Myocyte (in vitro differentiated cells): ENCODE measurements at regions not wholly inside any gene's neighbourhood (a gene's known extent, or its start where the extent isn't known, plus 50 kb on each side); places are given as distances from the start of the nearest gene placed in this dataset.

Source experiments
- DNase-seq: peaks from one replicate; pipeline ENCODE4 v3.0.0-alpha.2; 2012; ENCODE audit warnings: low read depth

DNA sequence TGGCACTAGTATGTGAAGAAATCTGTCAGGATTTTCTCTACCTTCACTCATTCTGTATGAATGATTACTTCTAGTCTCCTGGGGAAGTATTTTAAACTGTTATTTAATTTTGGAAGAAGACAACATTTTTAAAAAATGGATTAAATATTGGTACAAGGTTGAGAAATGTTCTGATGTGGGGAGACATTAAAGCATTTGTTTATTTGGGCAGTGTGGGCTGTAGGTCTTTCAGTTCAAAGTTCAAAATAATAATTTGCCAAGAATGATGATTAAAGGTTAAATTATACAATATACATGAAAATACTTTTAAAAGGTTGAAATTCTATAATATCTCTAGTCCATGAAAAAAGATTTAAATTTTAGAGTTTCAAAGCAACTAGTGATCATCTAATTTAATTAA is 194.7 kb downstream of the NHLRC3 start:
- DNase-seq: no peak

DNA sequence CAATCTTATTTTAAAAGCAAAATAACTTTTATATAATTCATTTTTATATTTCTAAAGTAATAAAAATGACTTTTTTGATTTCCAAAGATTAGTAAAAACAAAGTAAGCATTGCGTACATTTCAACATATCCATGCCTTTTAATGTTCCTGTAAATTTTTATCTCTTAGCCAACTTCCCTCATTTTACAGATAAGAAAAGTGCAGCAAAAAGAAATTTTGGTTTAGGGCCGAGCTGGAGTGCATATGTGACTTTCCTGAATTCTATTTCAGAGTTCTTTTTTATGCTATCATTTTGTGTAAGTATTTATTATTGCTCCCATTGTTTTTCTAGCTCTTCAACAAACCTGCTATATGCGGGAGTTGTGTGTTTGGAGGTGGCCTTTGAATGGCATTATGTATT is 195.3 kb downstream of the NHLRC3 start:
- DNase-seq: no peak

DNA sequence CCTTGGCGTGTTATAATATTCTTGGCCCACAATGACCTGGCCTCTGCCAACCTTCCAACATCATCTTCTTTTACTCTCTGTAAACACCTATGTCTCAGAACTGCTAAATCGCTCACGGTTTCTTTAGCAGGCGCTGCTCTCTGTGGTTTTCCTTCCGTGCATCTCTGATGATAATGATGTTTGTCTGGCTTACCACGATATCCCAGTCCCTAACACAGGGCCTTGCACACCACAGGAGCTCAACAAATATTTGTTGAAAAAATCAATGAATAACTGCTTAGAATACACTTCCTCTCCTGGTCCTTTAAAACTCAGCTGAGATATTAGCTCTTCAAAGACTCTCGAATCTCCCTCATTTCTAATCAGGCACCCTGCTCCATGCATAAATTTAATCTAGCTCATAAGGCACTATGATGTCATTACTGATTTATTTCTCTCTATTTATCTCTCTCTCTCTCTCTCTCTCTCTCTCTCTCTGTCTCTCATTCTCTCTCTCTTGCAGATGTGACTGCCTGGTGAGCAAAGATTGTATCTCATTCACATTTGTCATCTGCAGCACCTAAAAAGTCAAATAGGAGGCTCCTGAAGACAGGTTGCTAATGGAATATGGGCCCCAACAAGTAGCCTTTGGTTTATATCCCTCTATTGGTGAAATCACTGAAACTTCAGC is 206.4 kb downstream of the NHLRC3 start:
- no peak for DNase-seq

- no peak for DNase-seq
Measured at GRCh38 chr13:39245688-39246087, 207.4 kb downstream of the NHLRC3 start.

DNA sequence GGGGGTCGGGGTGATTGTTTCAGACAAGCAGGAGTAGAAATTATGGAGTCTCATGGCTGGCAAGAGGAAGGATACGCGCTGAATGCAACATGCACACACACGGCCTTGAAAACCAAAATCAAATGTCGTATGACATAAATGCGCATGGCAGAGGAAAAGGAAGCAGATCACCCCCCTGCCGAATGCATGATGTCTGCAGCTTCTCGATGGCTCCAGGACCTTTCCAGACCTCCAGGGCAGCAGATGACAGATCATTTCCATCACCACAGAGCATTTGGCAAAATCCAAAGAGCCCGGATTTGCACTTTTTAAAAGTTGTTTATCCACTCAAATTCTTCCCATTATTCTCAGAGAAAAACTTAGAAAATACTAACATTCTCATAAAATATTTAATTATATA is 211.7 kb downstream of the NHLRC3 start:
- no peak for DNase-seq

DNA sequence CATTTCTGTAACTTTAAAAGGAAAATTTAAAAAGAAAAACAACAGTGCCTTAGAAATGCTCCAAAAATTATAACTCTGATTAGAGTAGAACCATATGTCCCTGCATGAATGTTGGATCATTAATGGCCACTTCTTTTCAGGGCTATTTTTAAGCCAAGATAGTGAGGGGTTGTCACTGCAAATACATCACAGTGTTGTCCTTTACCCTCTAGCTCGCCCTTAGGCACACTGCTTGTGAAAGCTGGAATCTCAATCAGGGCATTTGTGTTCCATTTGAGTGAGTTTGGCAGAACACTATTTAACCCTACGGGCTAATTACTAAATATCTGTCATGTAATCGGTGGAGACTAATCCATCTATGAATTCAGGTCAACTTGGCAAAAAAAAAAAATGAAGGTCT is 212.2 kb downstream of the NHLRC3 start:
- no peak for DNase-seq

GRCh38 chr13:39251340-39251739 is 213.1 kb downstream of the NHLRC3 start:
- DNase-seq: no peak

DNA sequence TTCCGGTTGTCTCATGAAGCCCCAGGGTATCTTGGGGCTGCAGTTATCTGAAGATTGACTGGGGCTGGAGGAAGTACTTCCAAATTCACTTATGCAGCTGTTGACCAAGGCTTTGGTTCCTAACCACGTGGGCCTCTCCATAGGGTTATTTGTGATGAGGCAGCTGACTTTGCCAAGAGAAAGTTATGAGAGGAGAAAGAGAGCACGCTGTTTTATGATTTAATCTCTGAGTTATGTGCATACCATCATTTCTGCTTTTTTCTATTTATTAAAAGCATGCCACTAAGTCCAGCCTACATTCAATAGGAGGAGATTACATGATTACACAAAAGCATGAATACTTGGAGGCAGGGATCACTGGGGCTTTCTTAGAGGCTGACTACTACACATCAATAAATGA is 215.5 kb downstream of the NHLRC3 start:
- DNase-seq: peak; percentile 38

- no peak for DNase-seq
Measured at GRCh38 chr13:39254601-39255000, 216.3 kb downstream of the NHLRC3 start.

GRCh38 chr13:39257642-39258041 is 219.4 kb downstream of the NHLRC3 start:
- DNase-seq: no peak

DNA sequence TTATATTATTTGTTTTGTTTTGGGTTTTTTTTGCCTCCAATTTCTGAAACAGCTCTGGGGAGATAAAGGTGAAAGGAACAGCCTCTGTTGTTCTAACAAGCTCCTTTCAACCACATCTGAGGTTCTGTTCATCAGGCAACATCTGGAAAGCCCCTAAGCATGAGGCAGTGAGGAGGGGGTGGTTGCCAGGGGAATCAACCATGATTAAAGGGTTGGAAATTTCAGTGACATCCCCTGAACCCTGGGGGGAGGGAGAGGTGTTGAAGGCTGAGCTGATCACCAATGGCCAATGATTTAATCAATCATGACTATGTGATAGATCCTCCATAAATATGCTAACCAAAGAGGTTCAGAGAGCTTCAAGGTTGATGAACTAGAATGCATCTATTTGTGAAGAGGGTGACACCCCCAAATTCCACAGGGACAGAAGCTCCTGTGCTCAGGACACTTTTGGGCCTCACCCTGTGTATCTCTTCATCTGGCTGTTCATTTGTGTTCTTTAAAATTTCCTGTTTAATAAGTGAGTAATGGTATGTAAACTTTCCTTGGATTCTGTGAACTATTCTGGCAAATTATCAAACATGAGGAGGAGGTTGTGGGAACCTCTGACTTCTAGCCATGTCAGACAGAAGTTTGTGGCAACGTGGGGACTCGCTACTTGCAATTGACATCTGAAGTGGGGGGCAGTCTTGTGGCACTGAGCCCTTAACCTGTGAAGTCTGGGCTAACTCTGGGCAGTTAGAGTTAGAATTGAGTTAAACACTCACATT is 221.3 kb downstream of the NHLRC3 start:
- DNase-seq: no peak

GRCh38 chr13:39263033-39263432 is 224.8 kb downstream of the NHLRC3 start:
- peak; percentile 54 for DNase-seq

DNA sequence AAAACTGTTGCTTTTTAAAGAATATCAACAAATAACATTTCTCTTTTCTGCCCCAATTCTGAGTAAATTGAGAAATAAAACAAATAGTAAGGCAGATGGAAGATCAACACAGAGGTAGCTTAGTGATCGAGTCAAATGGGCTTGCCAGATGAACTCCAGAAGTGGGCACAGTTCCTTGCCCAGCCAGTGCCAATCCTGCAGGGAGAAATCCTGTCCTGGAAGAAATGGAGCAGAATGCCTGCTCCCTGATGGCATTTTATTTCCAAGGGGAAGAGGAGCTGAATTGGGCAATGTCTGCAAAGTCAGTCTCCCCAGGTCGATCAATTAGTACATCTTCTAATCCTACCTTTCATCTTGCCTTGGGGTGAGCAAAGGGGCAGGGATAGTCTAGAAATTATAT is 225.3 kb downstream of the NHLRC3 start:
- no peak for DNase-seq

DNA sequence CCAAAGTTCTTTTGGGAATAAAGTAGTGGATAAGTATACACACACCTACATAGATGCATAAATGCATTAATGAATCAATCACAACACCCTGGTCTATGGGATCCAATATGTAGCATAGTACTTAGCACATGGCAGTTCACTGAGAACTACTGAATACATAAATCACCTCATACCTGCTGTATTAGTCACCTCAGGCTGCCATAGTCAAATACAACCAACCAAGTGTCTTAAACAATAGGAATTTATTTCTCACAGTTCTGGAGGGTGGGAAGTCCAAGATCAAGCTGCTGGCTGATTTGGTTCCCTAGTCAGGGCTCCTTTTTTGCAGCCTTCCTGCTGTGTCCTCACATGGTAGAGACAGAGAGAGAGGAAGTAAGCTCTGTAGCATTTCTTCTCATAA is 228.2 kb downstream of the NHLRC3 start:
- DNase-seq: no peak

GRCh38 chr13:39268398-39268797 is 230.1 kb downstream of the NHLRC3 start:
- DNase-seq: no peak

GRCh38 chr13:39269004-39269403 is 230.7 kb downstream of the NHLRC3 start:
- no peak for DNase-seq

DNA sequence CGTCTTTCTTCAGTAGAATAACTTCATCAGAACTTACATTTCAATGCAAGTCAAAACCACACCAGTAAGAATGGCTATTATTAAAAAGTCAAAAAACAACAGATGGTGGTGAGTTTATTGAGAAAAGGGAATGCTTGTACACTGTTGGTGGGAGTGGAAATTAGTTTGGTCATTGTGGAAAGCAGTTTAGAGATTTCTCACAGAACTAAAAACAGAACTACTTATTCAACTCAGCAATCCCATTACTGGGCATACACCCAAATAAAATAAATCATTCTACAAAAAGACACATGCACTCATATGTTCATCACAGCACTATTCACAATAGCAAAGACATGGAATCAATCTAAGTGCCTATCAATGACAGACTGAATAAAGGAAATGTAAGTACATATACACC is 231.2 kb downstream of the NHLRC3 start:
- peak; percentile 8 for DNase-seq

DNA sequence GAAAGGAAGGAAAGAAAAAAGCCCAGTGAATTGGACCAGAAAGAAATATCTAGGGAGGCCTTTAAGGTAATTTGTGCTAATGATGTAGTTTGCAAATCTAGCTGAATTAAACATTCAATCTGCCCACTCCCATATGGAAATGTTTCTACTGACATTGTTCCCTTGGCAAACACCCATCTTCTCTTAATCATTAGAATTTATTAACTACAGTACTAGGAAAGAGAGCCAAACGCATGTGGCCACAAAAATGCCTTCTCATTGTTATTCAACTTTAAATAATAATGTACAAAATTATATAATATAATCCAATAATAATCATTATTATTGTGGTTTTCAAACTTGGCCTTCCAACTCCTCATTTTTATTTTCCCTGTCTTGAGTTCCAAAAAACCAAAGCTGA is 234.7 kb downstream of the NHLRC3 start:
- no peak for DNase-seq

DNA sequence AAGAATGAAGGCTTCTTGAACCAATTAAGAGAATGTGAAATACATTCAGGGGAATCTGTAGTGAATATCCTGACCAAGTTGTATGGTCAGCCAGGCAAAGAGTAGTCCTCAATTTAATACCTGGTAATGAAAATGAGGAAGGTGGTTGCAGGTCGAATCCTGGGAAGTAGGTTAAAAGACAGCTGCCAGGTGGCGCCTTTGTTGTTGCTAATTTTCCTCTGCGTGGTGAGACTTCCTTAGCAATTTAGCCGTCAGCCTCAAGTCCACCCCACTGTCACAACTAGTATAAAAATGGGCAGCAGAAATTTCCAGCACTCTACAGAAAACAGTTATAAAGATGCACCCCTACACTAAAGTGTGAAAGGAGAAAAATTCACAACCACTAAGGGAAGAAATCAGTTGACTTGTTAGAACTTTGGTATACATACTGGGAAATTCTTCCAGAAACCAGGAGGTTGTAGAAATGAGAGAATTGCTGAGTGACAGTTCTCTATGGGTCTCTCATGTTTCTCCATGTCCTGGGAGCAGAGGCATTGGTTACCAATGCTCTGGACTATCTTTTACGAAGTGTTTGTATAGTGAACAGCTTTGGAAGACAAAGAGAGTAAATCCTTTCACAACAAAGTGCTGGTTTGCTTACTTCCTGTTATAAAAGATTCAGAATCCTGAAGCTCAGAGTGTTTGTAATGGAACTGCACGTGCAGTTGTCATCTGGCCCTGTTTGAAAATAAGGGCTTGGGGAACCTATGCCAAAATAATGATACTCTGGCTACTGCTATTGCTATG is 235.9 kb downstream of the NHLRC3 start:
- DNase-seq: peak; percentile 6

GRCh38 chr13:39274739-39275325 is 236.6 kb downstream of the NHLRC3 start:
- DNase-seq: no peak

- no peak for DNase-seq
Measured at GRCh38 chr13:39279077-39279476, 240.8 kb downstream of the NHLRC3 start.
